Erythroblast (primary cell): ENCODE measurements at regions not wholly inside any gene's neighbourhood (a gene's known extent, or its start where the extent isn't known, plus 50 kb on each side); places are given as distances from the start of the nearest gene placed in this dataset.

Experiments
- DNase-seq, 2 experiments: peaks; one replicate each; lab custom pipeline; 2025; lab: John Stamatoyannopoulos, UW
- GATA1 ChIP-seq: IDR thresholded peaks from 2 replicates; pipeline ENCODE4 v1.6.1; 2011; ENCODE audit warnings: low read depth, mild to moderate bottlenecking, control low read depth, low read length, moderate library complexity
- POLR2A ChIP-seq: IDR thresholded peaks from 2 replicates; pipeline ENCODE4 v1.6.1; 2011; ENCODE audit warnings: mild to moderate bottlenecking, low read length

- TF ChIP-seq GATA1 (no peak), POLR2A (no peak)
- no peak for DNase-seq
Measured at GRCh38 chr11:115085461-115086210, 407.3 kb downstream of the NXPE2 start.

DNA sequence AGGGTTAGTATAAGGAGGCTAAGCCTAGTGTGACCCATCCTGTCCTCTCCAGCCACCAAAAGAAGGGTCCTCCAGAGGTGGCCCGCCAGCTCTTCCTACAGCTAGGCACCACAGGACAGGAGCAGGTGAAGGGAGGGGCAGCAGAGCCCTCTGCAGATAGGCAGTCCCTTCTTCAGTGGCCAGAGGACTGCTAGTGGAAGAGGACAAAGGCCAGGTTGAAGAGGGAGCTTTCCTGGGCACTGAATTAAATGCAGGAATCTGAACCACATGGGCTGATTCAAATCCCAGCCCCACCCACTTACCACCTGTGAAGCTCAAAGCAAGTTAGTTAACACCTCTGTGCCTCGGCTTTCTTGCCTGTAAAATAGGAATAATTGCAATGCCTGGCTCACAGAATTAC is 409.5 kb downstream of the NXPE2 start:
- no peak for DNase-seq
- TF ChIP-seq GATA1 (no peak), POLR2A (no peak)

GRCh38 chr11:115092516-115092915 is 411.7 kb downstream of the CADM1 start:
- no peak for DNase-seq

DNA sequence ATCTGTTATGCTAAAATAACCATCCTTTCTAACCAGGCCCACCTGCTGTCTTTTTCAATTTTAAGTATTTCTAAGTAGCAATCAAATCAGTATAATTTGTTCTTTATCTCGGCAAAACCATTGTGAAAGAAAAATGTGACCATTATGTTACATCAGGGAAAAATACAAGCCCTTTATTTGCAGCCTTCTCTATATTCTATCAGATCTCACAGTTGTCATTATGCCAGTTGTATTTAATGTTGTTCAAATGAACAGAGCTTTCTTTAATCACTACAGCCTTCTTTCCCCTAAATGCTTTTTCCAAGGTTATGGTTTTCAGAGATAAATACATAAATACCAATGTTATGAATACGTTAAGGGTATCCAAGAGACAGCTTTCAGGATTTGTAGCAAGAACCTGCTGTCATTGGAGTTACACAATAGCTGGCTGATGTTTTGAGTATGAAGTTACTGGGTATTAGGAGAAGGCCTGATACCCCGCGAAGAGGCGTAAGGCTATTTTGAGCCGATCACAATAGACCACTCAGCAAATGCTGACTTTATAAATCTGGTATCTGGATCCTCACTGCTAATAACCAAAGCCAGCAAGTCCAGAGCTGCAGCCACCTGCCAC is 406.3 kb downstream of the CADM1 start:
- DNase-seq: no peak
- TF ChIP-seq POLR2A (no peak), GATA1 (no peak)

More at GRCh38 chr11:115092516-115092915, 411.7 kb downstream of the CADM1 start:
- TF ChIP-seq GATA1 (no peak), POLR2A (no peak)

DNA sequence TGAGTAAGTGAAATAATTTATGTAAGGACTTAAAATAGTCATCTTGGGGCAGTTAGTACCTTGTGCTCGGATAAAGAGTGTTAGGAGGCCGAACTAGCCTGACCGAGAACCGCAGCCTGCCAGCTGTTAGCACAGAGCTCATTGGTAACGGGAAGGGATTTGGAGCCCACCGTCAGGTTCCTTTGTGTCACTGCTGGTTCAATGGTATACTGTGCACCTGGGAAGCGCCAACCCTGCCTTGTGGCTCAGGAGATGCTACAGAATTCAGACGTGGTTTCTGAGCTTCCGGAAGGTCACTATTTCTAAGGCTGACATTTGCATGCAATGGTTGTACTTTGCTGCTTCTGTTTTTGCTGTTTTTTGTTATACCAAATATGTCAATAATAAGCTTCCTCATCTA is 403.5 kb downstream of the CADM1 start:
- TF ChIP-seq POLR2A (no peak), GATA1 (no peak)

GRCh38 chr11:115103921-115104320 is 400.3 kb downstream of the CADM1 start:
- DNase-seq: no peak
- TF ChIP-seq GATA1 (no peak), POLR2A (no peak)

More for the DNA sequence above, 403.5 kb downstream of the CADM1 start:
- no peak for DNase-seq

DNA sequence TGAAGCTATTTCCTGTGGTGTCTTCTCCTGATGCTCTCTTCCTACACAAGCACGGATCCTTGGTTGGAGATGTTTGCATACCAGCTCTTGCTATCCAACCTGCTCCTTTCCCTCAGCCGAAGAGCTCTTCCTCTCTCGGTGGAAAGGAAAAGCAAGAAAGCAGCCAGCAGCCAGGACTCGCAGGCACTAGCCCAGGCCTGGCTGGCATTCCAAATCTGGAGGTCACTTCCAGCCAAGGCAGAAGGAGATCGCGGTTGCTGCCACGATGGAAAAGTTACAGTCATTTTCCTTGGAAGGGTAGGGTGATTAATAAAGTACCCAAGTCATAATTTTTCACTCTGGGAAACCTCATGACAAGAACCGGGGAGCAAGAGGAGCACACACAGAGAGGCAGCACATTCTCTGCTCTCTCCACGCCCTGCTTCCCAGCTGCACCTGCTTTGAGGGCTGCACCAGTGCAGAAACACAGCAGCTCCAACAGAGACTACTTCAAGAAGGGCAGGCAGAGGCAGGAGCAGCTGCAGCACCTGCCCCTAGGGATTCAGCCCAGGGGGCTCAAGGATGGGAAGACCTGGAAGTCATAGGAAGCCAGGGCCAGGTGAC is 399.3 kb downstream of the CADM1 start:
- DNase-seq: no peak
- TF ChIP-seq GATA1 (no peak), POLR2A (no peak)

DNA sequence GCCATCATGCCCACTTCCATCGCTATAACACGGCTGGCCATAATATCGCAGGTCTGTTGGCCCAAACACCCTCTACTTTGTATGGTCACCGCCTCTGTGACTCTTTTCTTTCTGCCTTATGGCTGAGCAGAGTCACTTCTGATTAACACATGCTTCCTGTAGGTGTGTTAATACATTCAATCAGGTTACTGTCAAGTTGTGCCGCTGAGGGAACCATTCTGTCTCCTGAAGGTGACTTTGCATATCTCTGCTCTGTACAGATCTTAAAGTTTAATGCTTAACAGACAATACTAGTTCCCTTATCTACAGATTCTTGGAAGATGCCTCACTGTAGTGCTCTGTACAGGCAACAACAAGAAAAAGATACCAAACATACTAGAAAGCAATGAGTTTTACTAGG is 393.1 kb downstream of the CADM1 start:
- TF ChIP-seq POLR2A (no peak), GATA1 (no peak)

DNA sequence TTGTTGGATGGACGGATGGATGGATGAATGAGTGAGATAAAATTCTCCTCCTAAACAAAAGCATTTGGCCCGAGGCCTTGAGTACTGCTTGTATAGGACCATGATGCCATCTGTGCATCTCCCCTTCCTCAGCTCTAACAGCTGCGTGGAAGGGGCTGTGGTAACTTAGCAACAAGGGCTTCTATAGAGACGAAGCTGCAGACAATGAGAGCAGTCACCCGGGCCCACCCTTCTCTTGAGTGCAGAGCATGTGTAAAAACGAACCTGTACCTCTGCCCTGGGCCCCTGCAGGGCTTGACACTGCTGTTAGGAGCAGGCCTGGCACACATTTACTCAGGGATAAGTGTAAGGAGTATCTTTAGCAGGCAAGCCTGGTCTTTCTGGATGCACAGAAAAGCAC is 391.5 kb downstream of the CADM1 start:
- no peak for DNase-seq
- TF ChIP-seq GATA1 (no peak), POLR2A (no peak)

More for the DNA sequence above, 393.1 kb downstream of the CADM1 start:
- no peak for DNase-seq

GRCh38 chr11:115117956-115118493 is 386.2 kb downstream of the CADM1 start:
- no peak for DNase-seq
- TF ChIP-seq POLR2A (no peak), GATA1 (no peak)

DNA sequence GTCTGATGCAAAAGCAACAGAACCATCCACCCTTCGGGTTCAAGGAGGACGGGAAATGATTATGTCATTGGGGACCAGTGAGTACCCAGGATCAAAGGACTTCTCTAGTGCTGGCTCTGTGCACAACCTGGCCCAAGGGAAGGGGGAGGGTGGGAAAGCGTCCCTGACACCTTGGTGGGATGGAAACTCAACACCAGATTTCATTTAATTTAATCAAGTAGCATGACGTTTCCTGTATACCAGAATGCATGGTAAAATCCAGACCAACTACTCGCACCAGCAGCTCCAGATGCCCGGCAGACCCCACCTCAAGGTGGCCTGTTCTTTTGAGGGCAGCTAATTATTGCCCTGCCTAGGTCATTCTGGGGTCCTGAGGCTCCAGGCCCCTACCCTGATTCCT is 385.1 kb downstream of the CADM1 start:
- TF ChIP-seq POLR2A: no peak
- no peak for TF ChIP-seq GATA1
- no peak for DNase-seq
